ENCODE measurements at regions not wholly inside any gene's neighbourhood (a gene's known extent, or its start where the extent isn't known, plus 50 kb on each side); places are given as distances from the start of the nearest gene placed in this dataset.

DNA sequence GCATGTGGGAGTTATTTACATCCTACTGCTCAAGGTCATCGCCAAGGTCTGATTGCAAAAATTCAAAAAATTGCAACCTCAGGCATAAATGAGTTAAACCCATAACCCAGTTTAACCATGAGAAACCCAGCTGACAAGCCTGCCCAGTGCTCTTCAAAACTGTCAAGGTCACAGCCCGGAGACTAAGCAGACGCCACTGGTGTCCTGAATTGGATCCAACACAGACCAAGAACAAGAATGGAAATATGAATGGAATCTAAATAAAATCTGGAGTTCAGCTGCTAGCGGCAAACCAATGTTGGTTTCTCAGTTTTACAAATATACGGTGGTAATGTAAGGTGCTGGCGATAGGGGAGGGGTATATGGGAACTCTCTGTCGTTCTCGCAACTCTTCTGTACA is 201.5 kb upstream of the MVB12B start (continued):
- no peak for TF ChIP-seq YY1 (IDR thresholded peaks at IDR 0.05; ENCODE audit: extremely low read depth, insufficient replicate concordance, low read depth, low read length)
- TF ChIP-seq EZH2phosphoT487 (IDR thresholded peaks at IDR 0.05; ENCODE audit: borderline replicate concordance): no peak

DNA sequence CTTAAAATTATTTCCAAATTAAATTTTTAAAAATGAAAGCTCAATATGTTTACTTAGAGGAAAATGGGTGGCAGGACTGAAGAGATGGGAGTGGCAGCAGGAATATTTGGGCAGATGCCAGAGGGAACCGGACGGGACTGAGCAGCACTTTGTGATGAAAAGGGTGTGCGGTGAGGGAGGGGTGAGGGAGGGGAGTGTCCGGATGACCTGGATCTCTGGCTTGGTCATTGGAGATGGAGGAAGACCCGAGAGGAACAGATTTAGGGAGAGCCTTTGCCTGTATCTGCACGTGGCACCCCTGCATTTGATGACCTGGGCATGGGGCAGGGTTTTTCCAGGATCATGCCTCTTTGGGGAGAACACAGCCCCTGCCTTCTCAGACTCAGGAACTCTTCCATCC is 201.1 kb upstream of the MVB12B start:
- no peaks in the 10 kb centered on the region for H3K9me2 ChIP-seq (ENCODE audit: insufficient read depth)
- ChIA-PET CTCF (no interaction called here), POLR2A (no interaction called here), RAD21 (ENCODE audit: low non-redundant PET in 1 of 2, low total read pairs in 2 of 2, uncharacterized antibody in 2 of 2, unreplicated experiment in 2 of 2) (no interaction called here)
- no peak overlapping the region for H3K4me2 ChIP-seq (ENCODE audit: low read length)
- H3K4me3 ChIP-seq (replicated peaks in 1 of 2; ENCODE audit: low read depth in 1 of 2, low read length in 2 of 2): no peak overlapping the region
- no peak for ATAC-seq
- H3K79me2 ChIP-seq (ENCODE audit: insufficient read depth, low read length): no peaks in the 10 kb centered on the region
- H4K20me1 ChIP-seq (ENCODE audit: insufficient read depth): no peaks in the 10 kb centered on the region
- H3K27ac ChIP-seq (ENCODE audit: low read depth, low read length): no peak overlapping the region
- BruUV-seq (replicated peaks): no TSS peak
- no peak overlapping the region for H3K9ac ChIP-seq (ENCODE audit: low read length)
- intact Hi-C loops (cut with micrococcal nuclease): no loop called here
- H3K36me3 ChIP-seq (ENCODE audit: control insufficient read depth in 1 of 2, insufficient read depth in 2 of 2, low read length in 2 of 2): no peaks in the 10 kb centered on the region
- H3K9me3 ChIP-seq (ENCODE audit: control insufficient read depth in 1 of 2, insufficient read depth in 1 of 2, low read depth in 1 of 2, low read length in 2 of 2): no peaks in the 10 kb centered on the region
- H2AFZ ChIP-seq (ENCODE audit: low read depth, low read length, poor library complexity, severe bottlenecking): no peak overlapping the region
- H3K27me3 ChIP-seq (ENCODE audit: insufficient read depth, low read length): peaks cover 36% of the 10 kb centered on the region
- no peaks in the 10 kb centered on the region for H3K4me1 ChIP-seq (ENCODE audit: control insufficient read depth in 1 of 2, insufficient read depth in 2 of 2, low read length in 2 of 2)
- no peak for DNase-seq (ENCODE audit: low read depth, low spot score)
- TF ChIP-seq SRF (IDR thresholded peaks at IDR 0.05; ENCODE audit: low read depth) (no peak), POLR2AphosphoS5 (IDR thresholded peaks at IDR 0.05; ENCODE audit: low read depth, low read length) (no peak), CBX3 (IDR thresholded peaks at IDR 0.05; ENCODE audit: low read depth) (no peak), FOSL1 (IDR thresholded peaks at IDR 0.05; ENCODE audit: low read depth) (no peak), JUND (IDR thresholded peaks at IDR 0.05) (no peak), TCF7L2 (IDR thresholded peaks at IDR 0.05; ENCODE audit: borderline replicate concordance, extremely low read depth, insufficient read depth, insufficient read length) (no peak), CEBPB (IDR thresholded peaks at IDR 0.05; ENCODE audit: low read depth) (no peak), ZFX (IDR thresholded peaks at IDR 0.05) (no peak), EGR1 (IDR thresholded peaks at IDR 0.05; ENCODE audit: low read depth) (no peak), SIN3A (IDR thresholded peaks at IDR 0.05; ENCODE audit: low read depth) (no peak), ZNF274 (IDR thresholded peaks at IDR 0.05; ENCODE audit: low read depth, low read length) (no peak), SP1 (IDR thresholded peaks at IDR 0.05; ENCODE audit: low read depth) (no peak), RAD21 (IDR thresholded peaks at IDR 0.05; ENCODE audit: low read depth) (no peak), POLR2A (IDR thresholded peaks at IDR 0.05; ENCODE audit: borderline replicate concordance, extremely low read depth, insufficient read depth, insufficient read length) (no peak)
- TF ChIP-seq, protein P1, sequence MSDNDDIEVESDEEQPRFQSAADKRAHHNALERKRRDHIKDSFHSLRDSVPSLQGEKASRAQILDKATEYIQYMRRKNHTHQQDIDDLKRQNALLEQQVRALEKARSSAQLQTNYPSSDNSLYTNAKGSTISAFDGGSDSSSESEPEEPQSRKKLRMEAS (IDR thresholded peaks at IDR 0.05): no peak
- TF ChIP-seq, protein P2, sequence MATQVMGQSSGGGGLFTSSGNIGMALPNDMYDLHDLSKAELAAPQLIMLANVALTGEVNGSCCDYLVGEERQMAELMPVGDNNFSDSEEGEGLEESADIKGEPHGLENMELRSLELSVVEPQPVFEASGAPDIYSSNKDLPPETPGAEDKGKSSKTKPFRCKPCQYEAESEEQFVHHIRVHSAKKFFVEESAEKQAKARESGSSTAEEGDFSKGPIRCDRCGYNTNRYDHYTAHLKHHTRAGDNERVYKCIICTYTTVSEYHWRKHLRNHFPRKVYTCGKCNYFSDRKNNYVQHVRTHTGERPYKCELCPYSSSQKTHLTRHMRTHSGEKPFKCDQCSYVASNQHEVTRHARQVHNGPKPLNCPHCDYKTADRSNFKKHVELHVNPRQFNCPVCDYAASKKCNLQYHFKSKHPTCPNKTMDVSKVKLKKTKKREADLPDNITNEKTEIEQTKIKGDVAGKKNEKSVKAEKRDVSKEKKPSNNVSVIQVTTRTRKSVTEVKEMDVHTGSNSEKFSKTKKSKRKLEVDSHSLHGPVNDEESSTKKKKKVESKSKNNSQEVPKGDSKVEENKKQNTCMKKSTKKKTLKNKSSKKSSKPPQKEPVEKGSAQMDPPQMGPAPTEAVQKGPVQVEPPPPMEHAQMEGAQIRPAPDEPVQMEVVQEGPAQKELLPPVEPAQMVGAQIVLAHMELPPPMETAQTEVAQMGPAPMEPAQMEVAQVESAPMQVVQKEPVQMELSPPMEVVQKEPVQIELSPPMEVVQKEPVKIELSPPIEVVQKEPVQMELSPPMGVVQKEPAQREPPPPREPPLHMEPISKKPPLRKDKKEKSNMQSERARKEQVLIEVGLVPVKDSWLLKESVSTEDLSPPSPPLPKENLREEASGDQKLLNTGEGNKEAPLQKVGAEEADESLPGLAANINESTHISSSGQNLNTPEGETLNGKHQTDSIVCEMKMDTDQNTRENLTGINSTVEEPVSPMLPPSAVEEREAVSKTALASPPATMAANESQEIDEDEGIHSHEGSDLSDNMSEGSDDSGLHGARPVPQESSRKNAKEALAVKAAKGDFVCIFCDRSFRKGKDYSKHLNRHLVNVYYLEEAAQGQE (IDR thresholded peaks at IDR 0.05; ENCODE audit: low read depth): no peak
- TF ChIP-seq, protein P3, sequence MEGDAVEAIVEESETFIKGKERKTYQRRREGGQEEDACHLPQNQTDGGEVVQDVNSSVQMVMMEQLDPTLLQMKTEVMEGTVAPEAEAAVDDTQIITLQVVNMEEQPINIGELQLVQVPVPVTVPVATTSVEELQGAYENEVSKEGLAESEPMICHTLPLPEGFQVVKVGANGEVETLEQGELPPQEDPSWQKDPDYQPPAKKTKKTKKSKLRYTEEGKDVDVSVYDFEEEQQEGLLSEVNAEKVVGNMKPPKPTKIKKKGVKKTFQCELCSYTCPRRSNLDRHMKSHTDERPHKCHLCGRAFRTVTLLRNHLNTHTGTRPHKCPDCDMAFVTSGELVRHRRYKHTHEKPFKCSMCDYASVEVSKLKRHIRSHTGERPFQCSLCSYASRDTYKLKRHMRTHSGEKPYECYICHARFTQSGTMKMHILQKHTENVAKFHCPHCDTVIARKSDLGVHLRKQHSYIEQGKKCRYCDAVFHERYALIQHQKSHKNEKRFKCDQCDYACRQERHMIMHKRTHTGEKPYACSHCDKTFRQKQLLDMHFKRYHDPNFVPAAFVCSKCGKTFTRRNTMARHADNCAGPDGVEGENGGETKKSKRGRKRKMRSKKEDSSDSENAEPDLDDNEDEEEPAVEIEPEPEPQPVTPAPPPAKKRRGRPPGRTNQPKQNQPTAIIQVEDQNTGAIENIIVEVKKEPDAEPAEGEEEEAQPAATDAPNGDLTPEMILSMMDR (IDR thresholded peaks at IDR 0.05 in 2 of 3, conservative IDR thresholded peaks at IDR 0.05 in 1 of 3; ENCODE audit: borderline replicate concordance in 1 of 3, insufficient read depth in 1 of 3, low read depth in 2 of 3, low read length in 2 of 3): no peak
- TF ChIP-seq, protein P4, sequence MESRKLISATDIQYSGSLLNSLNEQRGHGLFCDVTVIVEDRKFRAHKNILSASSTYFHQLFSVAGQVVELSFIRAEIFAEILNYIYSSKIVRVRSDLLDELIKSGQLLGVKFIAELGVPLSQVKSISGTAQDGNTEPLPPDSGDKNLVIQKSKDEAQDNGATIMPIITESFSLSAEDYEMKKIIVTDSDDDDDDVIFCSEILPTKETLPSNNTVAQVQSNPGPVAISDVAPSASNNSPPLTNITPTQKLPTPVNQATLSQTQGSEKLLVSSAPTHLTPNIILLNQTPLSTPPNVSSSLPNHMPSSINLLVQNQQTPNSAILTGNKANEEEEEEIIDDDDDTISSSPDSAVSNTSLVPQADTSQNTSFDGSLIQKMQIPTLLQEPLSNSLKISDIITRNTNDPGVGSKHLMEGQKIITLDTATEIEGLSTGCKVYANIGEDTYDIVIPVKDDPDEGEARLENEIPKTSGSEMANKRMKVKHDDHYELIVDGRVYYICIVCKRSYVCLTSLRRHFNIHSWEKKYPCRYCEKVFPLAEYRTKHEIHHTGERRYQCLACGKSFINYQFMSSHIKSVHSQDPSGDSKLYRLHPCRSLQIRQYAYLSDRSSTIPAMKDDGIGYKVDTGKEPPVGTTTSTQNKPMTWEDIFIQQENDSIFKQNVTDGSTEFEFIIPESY (IDR thresholded peaks at IDR 0.05; ENCODE audit: extremely low read depth, insufficient replicate concordance, low read length): no peak
- TF ChIP-seq, protein P5, sequence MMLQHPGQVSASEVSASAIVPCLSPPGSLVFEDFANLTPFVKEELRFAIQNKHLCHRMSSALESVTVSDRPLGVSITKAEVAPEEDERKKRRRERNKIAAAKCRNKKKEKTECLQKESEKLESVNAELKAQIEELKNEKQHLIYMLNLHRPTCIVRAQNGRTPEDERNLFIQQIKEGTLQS (IDR thresholded peaks at IDR 0.05): no peak

All from HCT116 (cell line).